HG03280 (cell line): ENCODE measurements at regions not wholly inside any gene's neighbourhood (a gene's known extent, or its start where the extent isn't known, plus 50 kb on each side); places are given as distances from the start of the nearest gene placed in this dataset.

Experiments
- ATAC-seq: cut with Tn5 transposase; IDR thresholded peaks from one replicate; pipeline ENCODE4 v1.9.1; 2021; ENCODE audit warnings: mild to moderate bottlenecking, moderate library complexity; ENCODE audit not compliant: unreplicated experiment

- no peak for ATAC-seq
Measured at GRCh38 chr20:12773936-12774335, 234.8 kb upstream of the SPTLC3 start.

GRCh38 chr20:12775041-12775440 is 233.7 kb upstream of the SPTLC3 start:
- no peak for ATAC-seq

DNA sequence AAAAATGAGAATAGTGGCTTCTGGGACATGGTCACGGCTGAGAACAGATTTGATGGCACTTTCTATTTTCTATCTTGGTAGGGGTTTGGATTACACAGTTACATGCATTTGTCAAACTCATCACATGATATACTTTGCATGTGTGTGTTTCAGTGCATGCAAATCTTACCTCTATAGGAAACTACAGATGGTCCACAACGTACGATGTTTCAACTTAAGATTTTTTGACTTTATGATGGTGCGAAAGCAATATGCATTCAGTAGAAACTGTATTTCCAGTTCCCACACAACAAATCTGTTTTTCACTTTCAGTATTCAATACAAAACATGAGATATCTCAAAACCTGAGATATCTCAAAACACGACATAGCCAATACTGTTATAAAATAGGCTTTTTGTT is 231.8 kb upstream of the SPTLC3 start:
- ATAC-seq, result no peak

DNA sequence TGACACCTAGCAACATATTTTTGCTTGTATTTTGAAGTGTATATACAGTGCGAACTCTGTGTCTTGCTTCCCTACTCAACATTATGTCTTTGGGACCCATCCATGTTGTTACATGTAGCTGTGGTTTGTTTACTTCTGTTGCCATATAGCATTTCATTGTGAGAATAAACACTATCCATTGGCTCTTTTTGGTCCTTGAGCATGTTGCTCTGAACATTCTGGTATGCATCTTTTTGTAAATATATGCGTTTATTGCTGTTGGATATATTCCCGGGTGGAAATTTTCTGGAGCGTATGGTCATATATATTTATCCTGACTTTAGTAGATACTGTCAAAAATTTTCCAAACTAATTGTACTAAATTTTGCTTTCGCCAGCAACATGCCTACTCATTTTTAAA is 222.5 kb upstream of the SPTLC3 start:
- no peak for ATAC-seq

GRCh38 chr20:12788632-12789299 is 220.0 kb upstream of the SPTLC3 start:
- ATAC-seq, result no peak

- no peak for ATAC-seq
Measured at GRCh38 chr20:12790859-12791258, 217.9 kb upstream of the SPTLC3 start.

DNA sequence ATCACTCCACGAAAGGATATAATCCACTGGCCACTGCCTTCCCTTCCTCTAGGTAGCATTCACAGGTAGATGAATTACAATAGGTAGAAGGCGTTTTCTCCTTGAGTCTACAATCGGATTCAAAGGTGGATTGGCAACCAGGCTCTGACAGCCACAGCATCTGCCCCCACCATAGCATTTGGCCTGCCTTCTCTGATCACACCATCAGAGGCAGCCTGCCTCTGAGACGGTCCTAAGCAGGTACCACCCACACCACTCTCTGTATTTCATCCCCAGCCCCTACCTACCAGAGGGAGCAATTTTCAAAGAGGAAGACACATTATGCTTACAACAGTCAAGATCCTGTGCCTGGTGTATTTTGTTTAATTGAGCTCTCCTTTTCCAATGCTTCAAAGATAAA is 210.5 kb upstream of the SPTLC3 start:
- no peak for ATAC-seq

DNA sequence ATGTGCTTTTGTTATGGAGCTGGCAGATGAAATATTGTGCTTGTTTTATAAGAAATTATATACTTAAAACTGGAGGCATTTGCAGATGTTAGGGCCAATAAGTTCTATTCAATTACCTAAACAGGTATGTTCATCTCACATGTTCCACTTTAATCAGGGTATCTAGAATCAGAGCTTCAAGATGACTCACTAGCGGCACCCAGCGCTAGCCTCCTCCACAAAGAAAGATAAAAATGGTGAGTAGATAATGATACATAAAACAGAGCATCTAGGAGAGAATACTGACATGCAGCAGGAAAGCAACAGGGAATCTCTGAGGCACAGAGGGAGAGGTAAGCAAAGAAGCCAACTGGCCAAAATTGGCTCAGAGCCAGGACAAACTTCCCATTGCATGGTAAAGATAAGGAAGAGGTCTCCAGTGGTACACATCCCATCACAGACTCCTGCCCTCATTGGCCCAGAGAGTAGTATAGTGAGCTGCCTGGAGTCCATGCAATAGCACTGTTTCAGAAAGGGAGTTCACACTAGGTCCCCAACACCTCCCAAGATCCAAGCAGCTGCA is 200.7 kb upstream of the SPTLC3 start:
- ATAC-seq, result no peak

- ATAC-seq, result no peak
Measured at GRCh38 chr20:12815231-12815768, 193.5 kb upstream of the SPTLC3 start.

- ATAC-seq, result no peak
Measured at GRCh38 chr20:12815778-12816408, 192.9 kb upstream of the SPTLC3 start.

DNA sequence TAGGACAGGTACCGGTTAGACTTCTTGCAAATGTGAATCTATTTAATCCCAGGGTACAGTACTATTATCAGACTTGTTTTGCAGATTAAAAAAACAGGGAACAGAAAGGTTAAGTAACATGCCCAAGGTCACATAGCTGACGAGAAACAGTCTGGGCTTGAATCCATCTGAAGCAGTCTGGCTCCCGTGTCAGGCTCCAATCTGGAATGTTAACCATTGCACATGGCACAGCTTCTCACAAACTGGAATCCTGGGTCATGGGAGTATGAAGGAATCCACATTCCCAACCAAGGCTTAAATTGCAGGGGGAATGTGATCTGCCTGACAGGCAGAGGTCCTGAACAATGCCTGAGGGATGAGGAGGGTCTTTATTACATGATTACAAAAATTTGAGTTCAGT is 187.5 kb upstream of the SPTLC3 start:
- ATAC-seq, result no peak

DNA sequence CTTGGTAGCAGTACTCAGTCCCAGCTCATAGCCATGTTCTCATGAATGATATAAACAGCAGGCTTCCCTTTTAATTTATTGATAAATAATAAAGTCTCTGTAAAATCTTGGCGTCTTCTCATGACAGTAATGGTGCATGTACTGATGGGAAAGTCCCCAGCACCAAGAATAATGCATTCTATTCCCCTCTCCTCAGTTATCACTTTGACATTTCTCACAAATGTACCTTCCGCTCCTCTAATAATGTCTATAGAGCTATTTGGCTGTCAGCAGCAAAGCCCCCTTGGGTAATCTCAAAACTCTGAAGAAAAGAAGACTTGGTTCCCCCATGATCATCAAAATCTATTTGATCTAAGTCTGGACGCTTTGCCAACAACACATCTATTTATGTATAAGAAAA is 185.0 kb upstream of the SPTLC3 start:
- ATAC-seq, result no peak

GRCh38 chr20:12824328-12825225 is 184.2 kb upstream of the SPTLC3 start:
- ATAC-seq, result no peak

GRCh38 chr20:12825226-12825595 is 183.6 kb upstream of the SPTLC3 start:
- no peak for ATAC-seq

- no peak for ATAC-seq
Measured at GRCh38 chr20:12827816-12828385, 180.9 kb upstream of the SPTLC3 start.

DNA sequence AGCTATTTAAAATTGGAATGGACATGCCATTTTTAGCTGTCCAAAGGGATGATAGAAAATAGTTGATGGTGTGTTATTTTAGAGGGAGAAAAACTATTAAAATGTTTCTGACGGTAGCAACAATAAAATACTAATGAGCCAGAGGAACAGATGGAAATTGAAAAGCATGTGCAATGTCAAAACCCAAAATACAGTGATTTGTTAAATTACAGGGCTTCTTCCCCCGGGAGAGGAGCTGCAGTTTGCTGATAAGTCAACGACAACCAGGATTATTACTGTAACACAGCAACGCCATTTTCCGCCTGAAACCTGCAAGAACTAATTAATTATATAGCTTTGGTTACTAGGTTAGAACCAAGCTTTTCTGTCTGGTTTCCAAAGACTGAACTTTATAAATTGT is 179.6 kb upstream of the SPTLC3 start:
- ATAC-seq, result no peak

GRCh38 chr20:12833861-12834260 is 174.9 kb upstream of the SPTLC3 start:
- ATAC-seq, result no peak

GRCh38 chr20:12835999-12836398 is 172.8 kb upstream of the SPTLC3 start:
- no peak for ATAC-seq

DNA sequence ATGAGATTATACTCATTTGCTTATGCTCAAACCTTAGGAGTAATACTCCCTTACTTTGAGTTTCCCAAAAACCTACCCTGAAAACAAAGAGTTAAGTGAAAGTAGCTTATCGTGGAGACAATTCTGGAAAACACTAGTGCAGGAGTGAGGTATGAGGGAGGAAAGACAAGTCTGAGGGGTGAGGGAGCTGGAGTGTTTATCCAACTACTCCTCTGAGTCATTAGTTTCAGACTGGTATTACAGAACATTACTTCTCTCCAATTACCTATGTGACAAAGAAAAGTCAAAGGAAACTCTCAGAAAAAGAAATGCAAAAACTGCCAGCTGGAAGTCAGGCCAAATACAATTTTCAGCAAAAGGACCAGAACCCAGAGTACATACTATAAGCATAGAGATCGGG is 171.1 kb upstream of the SPTLC3 start:
- no peak for ATAC-seq

DNA sequence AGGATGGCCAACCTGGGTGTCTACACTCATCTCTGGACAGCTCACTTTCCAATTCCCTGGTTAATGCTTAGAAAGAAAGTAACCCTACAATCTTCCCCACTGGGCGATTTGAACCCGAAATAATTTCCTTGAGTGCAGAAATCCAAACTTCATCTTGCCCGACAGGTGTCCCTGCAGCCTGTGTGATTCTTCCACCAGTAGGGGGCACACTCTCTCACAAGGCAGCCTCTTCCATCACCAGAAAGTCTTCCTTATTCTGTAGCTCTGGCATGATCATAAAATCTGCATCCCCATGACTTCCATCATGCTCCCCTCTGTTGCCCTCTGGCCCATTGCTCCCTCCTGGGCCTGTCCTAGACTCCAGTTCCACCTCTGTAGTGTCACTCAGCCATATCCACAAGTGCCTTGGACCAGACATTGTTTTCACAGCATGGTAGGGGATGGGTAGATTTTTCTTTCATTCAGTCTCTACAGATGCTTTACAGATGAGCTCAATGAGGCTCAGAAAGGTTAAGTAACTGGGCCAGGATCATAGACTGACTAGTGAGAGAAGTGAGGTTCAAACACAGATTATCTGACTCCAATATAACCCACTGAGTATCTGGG is 170.4 kb upstream of the SPTLC3 start:
- ATAC-seq, result no peak

DNA sequence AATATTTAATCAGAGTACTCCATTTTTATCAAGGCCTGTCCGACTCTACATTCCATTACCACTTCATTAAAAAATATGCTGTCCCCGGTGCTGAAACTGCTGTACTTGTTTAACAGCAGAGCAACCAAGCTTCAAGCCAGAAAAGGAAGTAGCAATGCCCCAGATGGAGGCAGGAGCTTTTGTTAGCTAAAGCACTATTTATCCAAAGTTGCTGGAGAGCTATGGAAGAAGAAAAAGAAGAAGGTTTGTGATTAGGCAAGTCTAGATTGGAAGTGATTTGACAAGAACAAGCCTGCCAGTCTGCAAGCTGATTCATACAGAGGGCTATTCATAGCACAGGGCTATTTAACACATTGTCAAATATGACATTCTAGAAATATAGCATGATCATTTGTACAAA is 160.9 kb upstream of the SPTLC3 start:
- no peak for ATAC-seq
